ENCODE measurements at regions not wholly inside any gene's neighbourhood (a gene's known extent, or its start where the extent isn't known, plus 50 kb on each side); places are given as distances from the start of the nearest gene placed in this dataset.

DNA sequence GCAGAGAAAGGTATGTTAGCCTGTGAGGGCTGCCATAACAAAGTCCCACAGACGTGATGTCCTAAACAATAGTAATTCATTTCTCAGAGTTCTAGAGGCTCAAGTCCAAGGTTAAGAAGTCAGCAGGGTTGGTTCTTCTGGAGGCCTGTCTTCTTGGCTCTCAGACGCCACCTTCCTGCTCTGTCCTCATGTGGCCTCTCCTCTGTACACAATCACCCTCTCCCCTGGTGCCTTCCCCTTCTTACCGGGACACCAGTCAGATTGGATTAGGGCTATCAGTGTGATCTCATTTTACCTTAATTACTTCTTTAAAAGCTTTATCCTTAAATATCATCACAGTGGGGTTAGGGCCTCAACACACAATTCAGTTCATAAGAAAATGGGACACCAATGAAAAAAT lies 860.5 kb downstream of the RNF144A start:
- Histone ChIP-seq H4K8ac (replicated peaks; ENCODE audit: insufficient read length, low read depth, low read length) (no peak overlapping the region), H3K18ac (ENCODE audit: insufficient read length, low read depth, low read length) (no peak overlapping the region), H3K14ac (ENCODE audit: insufficient read depth, low read length) (no peak overlapping the region), H2BK15ac (ENCODE audit: low read depth, low read length) (no peak overlapping the region), H2BK20ac (ENCODE audit: low read depth, low read length, poor library complexity, severe bottlenecking) (no peak overlapping the region), H3K9me3 (ENCODE audit: control insufficient read depth, low read depth, low read length) (no peaks in the 10 kb centered on the region), H2BK5ac (ENCODE audit: insufficient read length, low read length) (no peak overlapping the region), H3T11ph (ENCODE audit: low read length) (no peak overlapping the region), H3K79me1 (ENCODE audit: insufficient read depth, low read depth, low read length, poor library complexity, severe bottlenecking) (no peaks in the 10 kb centered on the region), H3K4ac (ENCODE audit: low read depth, low read length) (no peak overlapping the region), H2BK12ac (ENCODE audit: insufficient read length, low read depth, low read length) (no peak overlapping the region), H3K56ac (ENCODE audit: insufficient read length, low read depth, low read length) (no peak overlapping the region), H3K9ac (ENCODE audit: extremely low read depth, insufficient read length, low read length) (no peak overlapping the region), H3K23ac (ENCODE audit: insufficient read length, low read depth, low read length) (no peak overlapping the region), H4K91ac (ENCODE audit: insufficient read length, low read depth, low read length) (no peak overlapping the region), H3K79me2 (ENCODE audit: insufficient read depth, low read length) (no peaks in the 10 kb centered on the region), H2AFZ (ENCODE audit: low read length) (no peak overlapping the region), H3K4me2 (ENCODE audit: insufficient read depth, insufficient read length, low read length) (no peak overlapping the region), H3K23me2 (ENCODE audit: insufficient read length, low read depth, low read length, poor library complexity, severe bottlenecking) (no peaks in the 10 kb centered on the region), H3K4me1 (ENCODE audit: insufficient read depth, low read length) (peaks cover 5% of the 10 kb centered on the region), H3K27me3 (ENCODE audit: insufficient read depth, low read length) (no peaks in the 10 kb centered on the region), H2BK120ac (ENCODE audit: low read depth, low read length, poor library complexity, severe bottlenecking) (no peak overlapping the region), H2AK5ac (ENCODE audit: insufficient read length, low read length) (no peak overlapping the region), H4K5ac (ENCODE audit: insufficient read length, low read depth, low read length) (no peak overlapping the region), H4K20me1 (ENCODE audit: control insufficient read depth, insufficient read depth, insufficient read length) (no peaks in the 10 kb centered on the region), H3K27ac (ENCODE audit: insufficient read length, low read depth, low read length) (no peak overlapping the region)
- TF ChIP-seq CTCF (conservative IDR thresholded peaks at IDR 0.05): no peak
- WGBS (ENCODE audit: extremely low coverage, insufficient read length, low lambda C conversion rate): no CpG with 5 or more reads among the region's 3 CpGs
- Mint-ChIP-seq H3K4me1 (peaks cover 20 to 28% of the 10 kb centered on the region in 2 experiments), H3K9me3 (no peaks in the 10 kb centered on the region; a peak in 1 of 5 replicates), H3K27me3 (ENCODE audit: low read depth) (peaks cover 3% of the 10 kb centered on the region), H3K4me3 (no peak overlapping the region), H3K27ac (no peak overlapping the region), H3K36me3 (ENCODE audit: insufficient read depth in 1 of 3, low read depth in 3 of 3) (no peaks in the 10 kb centered on the region; a peak in 2 of 7 replicates)
- DNase-seq: no peak

Measured in H9 (cell line).